HG03175 (cell line): ENCODE measurements at regions not wholly inside any gene's neighbourhood (a gene's known extent, or its start where the extent isn't known, plus 50 kb on each side); places are given as distances from the start of the nearest gene placed in this dataset.

Experiments used
- ATAC-seq: cut with Tn5 transposase; IDR thresholded peaks from one replicate; pipeline ENCODE4 v1.9.1; 2021; ENCODE audit warnings: mild to moderate bottlenecking, moderate library complexity; ENCODE audit not compliant: unreplicated experiment

GRCh38 chr17:14959106-14959648 is 305.9 kb downstream of the PMP22 start:
- no peak for ATAC-seq

- no peak for ATAC-seq
These were observed 311.7 kb downstream of the PMP22 start for GRCh38 chr17:14953405-14953804.

DNA sequence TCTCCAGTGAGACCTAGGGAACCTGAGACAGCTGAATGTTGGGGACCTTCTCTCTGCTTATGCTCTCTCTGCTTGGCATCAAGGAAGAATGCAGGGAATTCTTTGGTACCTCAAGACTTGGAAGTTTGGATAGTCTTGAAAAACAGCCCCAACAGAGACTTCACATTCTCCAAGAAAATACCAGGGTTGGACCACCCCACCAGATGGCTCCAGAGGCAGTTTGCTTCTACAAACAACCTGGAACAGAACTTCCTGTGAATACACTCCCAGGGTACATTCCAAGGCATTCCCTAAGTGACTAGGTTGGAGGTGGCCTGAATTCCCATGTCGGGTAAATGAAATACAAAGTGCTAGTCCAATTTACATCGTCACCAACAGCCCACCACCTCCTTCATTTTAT is 314.4 kb downstream of the PMP22 start:
- no peak for ATAC-seq

GRCh38 chr17:14950216-14950615 is 314.9 kb downstream of the PMP22 start:
- no peak for ATAC-seq

DNA sequence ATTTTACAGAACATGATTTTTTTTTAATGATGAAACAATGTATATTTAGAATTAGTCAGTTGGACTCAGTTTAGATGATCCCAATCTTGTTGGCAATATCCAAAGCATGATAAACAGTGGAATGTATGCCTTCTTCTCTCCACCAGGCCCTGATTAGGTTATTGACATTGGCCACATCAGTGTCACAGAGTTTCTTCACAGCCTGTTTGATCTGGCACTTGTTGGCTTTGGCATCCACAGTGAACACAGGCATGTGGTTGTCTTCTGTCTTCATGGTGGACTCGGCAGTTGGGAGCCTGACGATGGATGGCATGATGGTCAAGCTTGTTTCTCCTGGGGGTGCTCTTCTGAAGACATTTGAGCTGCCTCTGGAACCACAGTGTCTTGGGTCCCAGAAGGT is 317.5 kb downstream of the PMP22 start:
- no peak for ATAC-seq

- ATAC-seq, result no peak
These were observed 318.6 kb downstream of the PMP22 start for GRCh38 chr17:14946481-14946880.

- ATAC-seq, result no peak
These were observed 322.5 kb downstream of the PMP22 start for GRCh38 chr17:14942526-14943190.

DNA sequence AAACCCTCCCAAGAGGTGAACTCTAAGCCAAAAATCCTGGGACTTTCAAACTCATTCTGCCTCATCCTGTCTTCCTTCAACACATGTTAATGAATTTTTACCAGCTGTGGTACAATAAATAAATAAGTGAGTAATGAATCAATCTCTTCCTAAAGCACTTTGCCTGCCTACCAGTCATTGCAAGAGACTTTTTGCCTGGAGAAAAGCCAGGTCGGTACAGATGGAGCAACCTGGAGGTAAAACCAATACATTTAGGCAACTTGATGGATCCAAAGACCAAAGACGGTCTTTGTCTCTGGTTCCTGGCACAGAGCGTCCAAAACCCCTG is 324.2 kb downstream of the PMP22 start:
- no peak for ATAC-seq

GRCh38 chr17:14940108-14940937 is 324.8 kb downstream of the PMP22 start:
- no peak for ATAC-seq

DNA sequence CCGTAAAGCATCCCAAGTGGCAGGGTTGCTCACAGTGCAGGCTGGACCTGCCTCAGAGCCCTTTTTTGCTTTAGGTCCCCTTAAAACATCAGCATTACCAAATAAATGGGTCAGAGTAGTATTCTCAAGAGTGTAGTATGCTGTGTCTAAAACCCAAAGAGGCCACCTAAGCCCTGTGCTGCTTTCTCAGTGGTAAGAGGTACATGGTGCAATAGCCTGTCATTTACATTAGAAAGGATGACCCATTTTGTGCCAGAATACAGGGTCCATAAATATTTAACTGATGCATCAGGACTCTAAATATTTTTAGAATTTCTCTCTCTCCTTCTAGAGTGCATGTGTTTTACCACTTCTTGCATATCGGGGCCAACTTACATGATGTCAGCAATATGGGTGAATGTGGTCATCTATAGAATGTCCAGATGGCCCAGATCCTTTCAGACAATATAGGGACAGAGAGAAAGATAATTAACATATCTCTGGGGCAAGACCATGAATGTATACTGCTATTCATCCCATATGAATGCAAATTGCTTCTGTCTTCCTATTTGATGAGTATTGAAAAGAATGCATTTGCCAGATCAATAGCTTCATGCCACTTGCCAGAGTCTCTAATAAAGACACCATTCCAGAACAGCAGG is 329.2 kb downstream of the PMP22 start:
- ATAC-seq, result no peak

GRCh38 chr17:14935139-14935841 is 329.8 kb downstream of the PMP22 start:
- no peak for ATAC-seq

GRCh38 chr17:14933676-14934075 is 331.4 kb downstream of the PMP22 start:
- no peak for ATAC-seq

- ATAC-seq, result no peak
These were observed 338.5 kb downstream of the PMP22 start for GRCh38 chr17:14926526-14927122.

- ATAC-seq, result no peak
These were observed 339.1 kb downstream of the PMP22 start for GRCh38 chr17:14926073-14926472.

DNA sequence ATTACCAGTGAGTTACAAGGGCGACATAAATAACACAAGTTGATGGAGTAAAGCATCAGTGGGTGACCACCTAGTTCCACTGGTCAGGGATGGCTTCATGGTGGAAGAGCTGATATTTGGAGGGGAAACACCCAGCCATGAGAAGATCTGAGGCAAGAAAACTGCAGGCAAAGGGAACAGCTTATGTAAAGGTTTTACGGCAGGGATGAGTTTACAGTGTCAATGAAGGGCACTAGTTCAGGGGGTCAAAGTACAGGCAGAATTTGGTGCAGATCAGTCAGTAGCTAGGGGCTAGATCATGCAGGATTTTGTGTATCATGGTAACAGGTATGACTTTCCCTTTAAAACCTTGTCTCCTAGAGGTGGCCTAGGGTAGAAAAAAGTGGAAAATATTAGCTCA is 339.6 kb downstream of the PMP22 start:
- no peak for ATAC-seq

GRCh38 chr17:14923981-14924380 is 341.1 kb downstream of the PMP22 start:
- ATAC-seq, result no peak

GRCh38 chr17:14922411-14922810 is 342.7 kb downstream of the PMP22 start:
- ATAC-seq, result no peak

- ATAC-seq, result no peak
These were observed 343.2 kb downstream of the PMP22 start for GRCh38 chr17:14921936-14922335.

- ATAC-seq, result no peak
These were observed 345.4 kb downstream of the PMP22 start for GRCh38 chr17:14919631-14920213.

DNA sequence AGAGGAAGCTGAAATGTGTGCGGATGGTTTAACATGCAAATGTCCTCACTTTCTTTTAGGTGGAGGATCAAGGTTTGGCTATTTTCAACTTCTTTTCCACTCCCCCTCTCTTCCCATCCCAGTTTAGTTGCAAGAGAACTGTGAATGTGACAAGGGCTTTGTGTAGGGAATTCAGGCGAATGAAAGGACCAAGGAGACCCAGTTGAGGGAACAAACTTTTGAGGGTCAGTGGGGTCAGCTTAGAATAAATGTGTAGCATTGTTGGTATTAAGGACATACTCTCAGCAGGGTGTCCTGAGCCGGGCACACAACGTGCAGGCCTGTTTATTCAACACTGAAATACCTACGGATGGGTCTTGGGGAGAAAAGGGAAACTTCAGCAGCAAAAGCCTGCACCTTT is 346.0 kb downstream of the PMP22 start:
- ATAC-seq, result no peak
